Mucosa of rectum (tissue), 2 donors: ENCODE measurements at regions not wholly inside any gene's neighbourhood (a gene's known extent, or its start where the extent isn't known, plus 50 kb on each side); places are given as distances from the start of the nearest gene placed in this dataset.

Experiments used
- H3K27ac ChIP-seq, 2 donors: one replicate each; pipeline ENCODE4 v1.7.0; 2013; ENCODE audit warnings: inconsistent platforms in 2 of 2, low read depth in 2 of 2, low read length in 2 of 2
- H3K27me3 ChIP-seq, 2 donors: one replicate each; pipeline ENCODE4 v1.7.0; 2013; ENCODE audit warnings: low read length in 2 of 2; ENCODE audit not compliant: control insufficient read depth in 2 of 2, insufficient read depth in 2 of 2
- H3K36me3 ChIP-seq, 2 donors: one replicate each; pipeline ENCODE4 v1.7.0; 2013; ENCODE audit warnings: low read length in 2 of 2; ENCODE audit not compliant: control insufficient read depth in 2 of 2, insufficient read depth in 2 of 2
- H3K4me1 ChIP-seq, 2 donors: one replicate each; pipeline ENCODE4 v1.7.0; 2013; ENCODE audit warnings: low read length in 2 of 2, mild to moderate bottlenecking in 1 of 2; ENCODE audit not compliant: control insufficient read depth in 2 of 2, insufficient read depth in 2 of 2
- H3K4me3 ChIP-seq, 2 donors: one replicate each; pipeline ENCODE4 v1.7.0; 2013; ENCODE audit warnings: low read length in 2 of 2
- H3K9ac ChIP-seq, 2 donors: one replicate each; pipeline ENCODE4 v1.7.0; 2013; ENCODE audit warnings: low read length in 2 of 2, low read depth in 1 of 2, mild to moderate bottlenecking in 1 of 2
- H3K9me3 ChIP-seq, 2 donors: one replicate each; pipeline ENCODE4 v1.7.0; 2013; ENCODE audit warnings: low read length in 2 of 2; ENCODE audit not compliant: control insufficient read depth in 2 of 2
- donor health status: healthy.
- donor health status: Normal muscosa, but diverticular disease.

GRCh38 chr13:70955887-70956286 is 847.6 kb upstream of the KLHL1 start:
- Histone ChIP-seq H3K4me3 (no peak overlapping the region), H3K9ac (no peak overlapping the region), H3K36me3 (no peaks in the 10 kb centered on the region), H3K4me1 (no peaks in the 10 kb centered on the region), H3K9me3 (no peaks in the 10 kb centered on the region), H3K27me3 (no peaks in the 10 kb centered on the region), H3K27ac (no peak overlapping the region)

GRCh38 chr13:70950664-70951063 is 842.4 kb upstream of the KLHL1 start:
- Histone ChIP-seq H3K4me3 (no peak overlapping the region), H3K36me3 (no peaks in the 10 kb centered on the region), H3K4me1 (no peaks in the 10 kb centered on the region), H3K27ac (no peak overlapping the region), H3K27me3 (no peaks in the 10 kb centered on the region), H3K9ac (no peak overlapping the region), H3K9me3 (no peaks in the 10 kb centered on the region)

GRCh38 chr13:70945506-70945905 is 837.3 kb upstream of the KLHL1 start:
- no peaks in the 10 kb centered on the region for H3K9me3 ChIP-seq
- H3K27ac ChIP-seq: no peak overlapping the region
- no peak overlapping the region for H3K9ac ChIP-seq
- no peaks in the 10 kb centered on the region for H3K4me1 ChIP-seq
- H3K36me3 ChIP-seq: no peaks in the 10 kb centered on the region
- no peak overlapping the region for H3K4me3 ChIP-seq
- no peaks in the 10 kb centered on the region for H3K27me3 ChIP-seq

- H3K9ac ChIP-seq: no peak overlapping the region
- no peak overlapping the region for H3K4me3 ChIP-seq
- H3K27ac ChIP-seq: no peak overlapping the region
- no peaks in the 10 kb centered on the region for H3K9me3 ChIP-seq
- H3K36me3 ChIP-seq: no peaks in the 10 kb centered on the region
- H3K4me1 ChIP-seq: no peaks in the 10 kb centered on the region
- H3K27me3 ChIP-seq: no peaks in the 10 kb centered on the region
Observed at GRCh38 chr13:70941454-70941853, 833.2 kb upstream of the KLHL1 start.

- Histone ChIP-seq H3K9ac (no peak overlapping the region), H3K9me3 (no peaks in the 10 kb centered on the region), H3K4me3 (no peak overlapping the region), H3K27ac (no peak overlapping the region), H3K4me1 (no peaks in the 10 kb centered on the region), H3K36me3 (no peaks in the 10 kb centered on the region), H3K27me3 (no peaks in the 10 kb centered on the region)
Observed at GRCh38 chr13:70938462-70938861, 830.2 kb upstream of the KLHL1 start.

GRCh38 chr13:70932511-70932910 is 824.3 kb upstream of the KLHL1 start:
- Histone ChIP-seq H3K36me3 (no peaks in the 10 kb centered on the region), H3K4me3 (no peak overlapping the region), H3K9ac (no peak overlapping the region), H3K9me3 (no peaks in the 10 kb centered on the region), H3K27me3 (no peaks in the 10 kb centered on the region), H3K27ac (no peak overlapping the region), H3K4me1 (no peaks in the 10 kb centered on the region)

- H3K4me3 ChIP-seq: no peak overlapping the region
- H3K9ac ChIP-seq: no peak overlapping the region
- no peaks in the 10 kb centered on the region for H3K27me3 ChIP-seq
- H3K4me1 ChIP-seq: no peaks in the 10 kb centered on the region
- H3K9me3 ChIP-seq: no peaks in the 10 kb centered on the region
- no peaks in the 10 kb centered on the region for H3K36me3 ChIP-seq
- H3K27ac ChIP-seq: no peak overlapping the region
Observed at GRCh38 chr13:70923863-70924752, 815.9 kb upstream of the KLHL1 start.

- H3K27ac ChIP-seq: no peak overlapping the region
- no peaks in the 10 kb centered on the region for H3K4me1 ChIP-seq
- H3K9ac ChIP-seq: no peak overlapping the region
- H3K27me3 ChIP-seq: no peaks in the 10 kb centered on the region
- no peaks in the 10 kb centered on the region for H3K9me3 ChIP-seq
- no peaks in the 10 kb centered on the region for H3K36me3 ChIP-seq
- no peak overlapping the region for H3K4me3 ChIP-seq
Observed at GRCh38 chr13:70911286-70911685, 803.0 kb upstream of the KLHL1 start.

- Histone ChIP-seq H3K9ac (no peak overlapping the region), H3K9me3 (no peaks in the 10 kb centered on the region), H3K4me3 (no peak overlapping the region), H3K4me1 (no peaks in the 10 kb centered on the region), H3K27ac (no peak overlapping the region), H3K36me3 (no peaks in the 10 kb centered on the region), H3K27me3 (no peaks in the 10 kb centered on the region)
Observed at GRCh38 chr13:70908795-70909194, 800.5 kb upstream of the KLHL1 start.

GRCh38 chr13:70905035-70905434 is 796.8 kb upstream of the KLHL1 start:
- H3K9me3 ChIP-seq: no peaks in the 10 kb centered on the region
- H3K9ac ChIP-seq: no peak overlapping the region
- H3K36me3 ChIP-seq: no peaks in the 10 kb centered on the region
- H3K27me3 ChIP-seq: no peaks in the 10 kb centered on the region
- H3K27ac ChIP-seq: no peak overlapping the region
- no peaks in the 10 kb centered on the region for H3K4me1 ChIP-seq
- no peak overlapping the region for H3K4me3 ChIP-seq
